CD4-positive, alpha-beta T cell (primary cell): ENCODE measurements at regions not wholly inside any gene's neighbourhood (a gene's known extent, or its start where the extent isn't known, plus 50 kb on each side); places are given as distances from the start of the nearest gene placed in this dataset.

ENCODE experiments used
- ATAC-seq: fragments of 200-7000 bp; cut with Tn5 transposase; one replicate; pipeline ENCODE4 v1.10.0; 2022; ENCODE audit warnings: mild to moderate bottlenecking; ENCODE audit not compliant: poor library complexity
- CTCF ChIA-PET: fragments of 350-600 bp; sonication (Branson Sonifier 250); formaldehyde crosslinking; loops from one replicate; lab custom pipeline; 2021; ENCODE audit warnings: antibody characterized with exemption, inconsistent platforms; lab: Charles Lee
- POLR2A ChIA-PET: fragments of 350-600 bp; sonication (Branson Sonifier 250); formaldehyde crosslinking; loops from one replicate; lab custom pipeline; 2021; ENCODE audit warnings: antibody characterized with exemption, inconsistent platforms; lab: Charles Lee
- DNase-seq, 14 experiments: peaks; one replicate each; pipeline ENCODE4 v3.0.0-alpha.2; 2013 to 2020; ENCODE audit warnings: mixed read lengths in 2 of 14
- H3K27ac ChIP-seq, 2 donors: one replicate each; pipeline versions ENCODE4 v1.5.1 to v1.7.0; 2013; ENCODE audit warnings: low read length in 2 of 2, low read depth in 1 of 2, mild to moderate bottlenecking in 1 of 2
- H3K27me3 ChIP-seq, 2 experiments: 1 replicate in 1 of 2; 2 replicates in 1 of 2; pipeline versions ENCODE4 v1.6.1 to v1.7.0; 2013; ENCODE audit warnings: low read length in 2 of 2, control low read depth in 1 of 2, mild to moderate bottlenecking in 1 of 2, moderate library complexity in 1 of 2; ENCODE audit not compliant: insufficient read depth in 2 of 2, control insufficient read depth in 1 of 2
- H3K36me3 ChIP-seq: one replicate; pipeline ENCODE4 v1.6.1; 2013; ENCODE audit warnings: low read length, control low read depth; ENCODE audit not compliant: insufficient read depth
- H3K4me1 ChIP-seq: one replicate; pipeline ENCODE4 v1.6.1; 2013; ENCODE audit warnings: low read length, control low read depth; ENCODE audit not compliant: insufficient read depth
- H3K4me3 ChIP-seq: one replicate; pipeline ENCODE4 v1.5.1; 2013; ENCODE audit warnings: mild to moderate bottlenecking, low read length, moderate library complexity
- H3K9me3 ChIP-seq, 2 experiments: 1 replicate in 1 of 2; 2 replicates in 1 of 2; pipeline versions ENCODE4 v1.6.1 to v1.7.0; 2013; ENCODE audit warnings: low read length in 2 of 2, mild to moderate bottlenecking in 2 of 2, control low read depth in 1 of 2, moderate library complexity in 1 of 2; ENCODE audit not compliant: control insufficient read depth in 1 of 2, insufficient read depth in 1 of 2
- H3K27ac Mint-ChIP-seq: one replicate; pipeline ENCODE4 v1.8.0; 2020; ENCODE audit warnings: mixed read lengths
- H3K27me3 Mint-ChIP-seq: one replicate; pipeline ENCODE4 v1.8.0; 2021; ENCODE audit warnings: mixed read lengths
- H3K36me3 Mint-ChIP-seq: one replicate; pipeline ENCODE4 v1.8.0; 2021; ENCODE audit warnings: low read depth, mixed read lengths
- H3K4me1 Mint-ChIP-seq: one replicate; pipeline ENCODE4 v1.8.0; 2021; ENCODE audit warnings: low read depth, mixed read lengths
- H3K4me3 Mint-ChIP-seq: one replicate; pipeline ENCODE4 v1.8.0; 2020; ENCODE audit warnings: mild to moderate bottlenecking, mixed read lengths
- H3K9me3 Mint-ChIP-seq: one replicate; pipeline ENCODE4 v1.8.0; 2020; ENCODE audit warnings: mixed read lengths
- intact Hi-C, 2 experiments: fragments of 100-400 bp; cut with DNase I in 1 of 2; cut with micrococcal nuclease in 1 of 2; formaldehyde crosslinking; loops; one replicate each; pipeline versions ENCODE4 v1.15.1 to v1.9.0; 2023 to 2025; cut with DNase I, micrococcal nuclease
- TF ChIP-seq, protein P1 (sequence below): fragments of 200-600 bp; IDR thresholded peaks from one replicate; pipeline ENCODE4 v1.8.0; 2022; ENCODE audit warnings: antibody characterized with exemption, mild to moderate bottlenecking

DNA sequence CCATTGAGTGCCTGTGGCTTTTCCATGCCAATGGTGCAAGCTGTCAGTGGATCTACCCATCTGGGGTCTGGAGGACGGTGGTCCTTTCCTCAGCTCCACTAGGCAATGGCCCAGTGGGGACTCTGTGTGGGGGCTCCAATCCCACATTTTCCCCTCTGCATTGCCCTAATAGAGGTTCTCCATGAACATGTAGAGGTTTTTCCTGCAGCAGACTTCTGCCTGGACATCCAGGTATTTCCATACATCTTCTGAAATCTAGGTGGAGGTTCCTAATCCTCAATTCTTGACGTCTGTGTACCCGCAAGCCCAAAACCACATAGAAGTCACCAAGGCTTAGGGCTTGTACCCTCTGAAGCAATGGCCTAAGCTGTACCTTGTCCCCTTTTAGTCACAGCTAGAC lies 703.1 kb downstream of the MCTP2 start:
- H3K27ac ChIP-seq = no peak overlapping the region
- TF ChIP-seq, protein P1, sequence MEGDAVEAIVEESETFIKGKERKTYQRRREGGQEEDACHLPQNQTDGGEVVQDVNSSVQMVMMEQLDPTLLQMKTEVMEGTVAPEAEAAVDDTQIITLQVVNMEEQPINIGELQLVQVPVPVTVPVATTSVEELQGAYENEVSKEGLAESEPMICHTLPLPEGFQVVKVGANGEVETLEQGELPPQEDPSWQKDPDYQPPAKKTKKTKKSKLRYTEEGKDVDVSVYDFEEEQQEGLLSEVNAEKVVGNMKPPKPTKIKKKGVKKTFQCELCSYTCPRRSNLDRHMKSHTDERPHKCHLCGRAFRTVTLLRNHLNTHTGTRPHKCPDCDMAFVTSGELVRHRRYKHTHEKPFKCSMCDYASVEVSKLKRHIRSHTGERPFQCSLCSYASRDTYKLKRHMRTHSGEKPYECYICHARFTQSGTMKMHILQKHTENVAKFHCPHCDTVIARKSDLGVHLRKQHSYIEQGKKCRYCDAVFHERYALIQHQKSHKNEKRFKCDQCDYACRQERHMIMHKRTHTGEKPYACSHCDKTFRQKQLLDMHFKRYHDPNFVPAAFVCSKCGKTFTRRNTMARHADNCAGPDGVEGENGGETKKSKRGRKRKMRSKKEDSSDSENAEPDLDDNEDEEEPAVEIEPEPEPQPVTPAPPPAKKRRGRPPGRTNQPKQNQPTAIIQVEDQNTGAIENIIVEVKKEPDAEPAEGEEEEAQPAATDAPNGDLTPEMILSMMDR = no peak
- Mint-ChIP-seq H3K27me3 (no peaks in the 10 kb centered on the region), H3K4me1 (no peaks in the 10 kb centered on the region), H3K36me3 (no peaks in the 10 kb centered on the region), H3K4me3 (no peak overlapping the region), H3K9me3 (peaks cover 4% of the 10 kb centered on the region), H3K27ac (no peak overlapping the region)
- POLR2A ChIA-PET = no interaction called here
- CTCF ChIA-PET = no interaction called here
- DNase-seq = no peak
- no peaks in the 10 kb centered on the region for H3K9me3 ChIP-seq
- no peak for ATAC-seq
- no peak overlapping the region for H3K4me3 ChIP-seq
- intact Hi-C loops = no loop called here
- H3K4me1 ChIP-seq = no peaks in the 10 kb centered on the region
- no peaks in the 10 kb centered on the region for H3K27me3 ChIP-seq
- no peaks in the 10 kb centered on the region for H3K36me3 ChIP-seq

DNA sequence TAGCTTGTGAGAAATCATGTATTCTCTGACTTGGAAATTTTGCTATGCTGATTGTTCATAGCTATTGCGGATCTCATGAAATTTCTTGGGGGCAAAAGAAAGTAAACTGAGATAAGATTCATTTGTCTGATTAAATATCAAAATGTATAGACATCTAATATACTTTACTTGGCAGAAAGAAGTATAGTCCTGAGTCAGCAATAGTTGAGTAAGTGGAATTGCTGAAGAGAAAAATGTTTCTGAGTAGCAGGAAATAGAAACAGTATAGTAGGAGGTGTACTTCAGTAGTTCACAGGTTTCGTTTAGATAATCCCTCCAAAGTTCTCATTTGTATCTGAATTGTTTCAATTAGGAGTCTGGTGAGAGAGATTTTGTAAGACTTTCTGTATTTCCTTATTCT lies 705.9 kb downstream of the MCTP2 start:
- H3K9me3 ChIP-seq = no peaks in the 10 kb centered on the region
- Mint-ChIP-seq H3K27ac (no peak overlapping the region), H3K4me3 (no peak overlapping the region), H3K4me1 (no peaks in the 10 kb centered on the region), H3K36me3 (no peaks in the 10 kb centered on the region), H3K9me3 (peaks cover 8% of the 10 kb centered on the region), H3K27me3 (no peaks in the 10 kb centered on the region)
- ChIA-PET CTCF (no interaction called here), POLR2A (no interaction called here)
- ATAC-seq = no peak
- intact Hi-C loops = no loop called here
- no peaks in the 10 kb centered on the region for H3K27me3 ChIP-seq
- no peaks in the 10 kb centered on the region for H3K36me3 ChIP-seq
- H3K27ac ChIP-seq = no peak overlapping the region
- H3K4me3 ChIP-seq = no peak overlapping the region
- no peak for DNase-seq
- TF ChIP-seq, protein P1 = no peak
- no peaks in the 10 kb centered on the region for H3K4me1 ChIP-seq

- H3K4me1 Mint-ChIP-seq = no peaks in the 10 kb centered on the region
- no peak overlapping the region for H3K27ac Mint-ChIP-seq
Observed at GRCh38 chr15:94943888-94944287, 712.5 kb downstream of the MCTP2 start.

More at GRCh38 chr15:94943888-94944287, 712.5 kb downstream of the MCTP2 start:
- CTCF ChIA-PET = no interaction called here
- TF ChIP-seq, protein P1 = no peak
- no peaks in the 10 kb centered on the region for H3K27me3 Mint-ChIP-seq
- ATAC-seq = no peak
- no peak overlapping the region for H3K4me3 Mint-ChIP-seq
- intact Hi-C loops = no loop called here
- Histone ChIP-seq H3K27ac (no peak overlapping the region), H3K4me3 (no peak overlapping the region), H3K9me3 (peaks cover 0 to 4% of the 10 kb centered on the region in 2 experiments), H3K36me3 (no peaks in the 10 kb centered on the region), H3K27me3 (no peaks in the 10 kb centered on the region), H3K4me1 (no peaks in the 10 kb centered on the region)
- H3K9me3 Mint-ChIP-seq = peaks cover 5% of the 10 kb centered on the region
- H3K36me3 Mint-ChIP-seq = no peaks in the 10 kb centered on the region
- POLR2A ChIA-PET = no interaction called here
- DNase-seq = no peak
